NCI-H1436 (cell line): ENCODE measurements at regions not wholly inside any gene's neighbourhood (a gene's known extent, or its start where the extent isn't known, plus 50 kb on each side); places are given as distances from the start of the nearest gene placed in this dataset.
"Not testable (repeated sequence)": the region's sequence is repeated elsewhere in the genome, so short reads cannot be mapped to it uniquely, and the experiment has no call there.

Experiments
- DNase-seq: peaks from one replicate; lab custom pipeline; 2025; lab: John Stamatoyannopoulos, UW

GRCh38 chr4:188737251-188738002 is 598.2 kb downstream of the TRIML1 start:
- DNase-seq, result no peak

GRCh38 chr4:188738290-188738689 is 599.0 kb downstream of the TRIML1 start:
- not testable (repeated sequence) for DNase-seq

GRCh38 chr4:188740172-188740571 is 600.9 kb downstream of the TRIML1 start:
- DNase-seq, result not testable (repeated sequence)

- DNase-seq, result not testable (repeated sequence)
Observed at GRCh38 chr4:188740791-188741190, 601.5 kb downstream of the TRIML1 start.

- DNase-seq, result no peak
Observed at GRCh38 chr4:188754372-188755002, 615.2 kb downstream of the TRIML1 start.

GRCh38 chr4:188767496-188767895 is 628.3 kb downstream of the TRIML1 start:
- no peak for DNase-seq

- no peak for DNase-seq
Observed at GRCh38 chr4:188778905-188779304, 639.7 kb downstream of the TRIML1 start.

- no peak for DNase-seq
Observed at GRCh38 chr4:188779581-188779980, 640.3 kb downstream of the TRIML1 start.

- no peak for DNase-seq
Observed at GRCh38 chr4:188780028-188780427, 640.8 kb downstream of the TRIML1 start.

- DNase-seq, result no peak
Observed at GRCh38 chr4:188780686-188781085, 641.4 kb downstream of the TRIML1 start.

- DNase-seq, result no peak
Observed at GRCh38 chr4:188781655-188782054, 642.4 kb downstream of the TRIML1 start.

GRCh38 chr4:188783175-188783574 is 643.9 kb downstream of the TRIML1 start:
- DNase-seq, result no peak

GRCh38 chr4:188783606-188784160 is 644.4 kb downstream of the TRIML1 start:
- DNase-seq, result no peak

- not testable (repeated sequence) for DNase-seq
Observed at GRCh38 chr4:188796600-188796999, 657.4 kb downstream of the TRIML1 start.

GRCh38 chr4:188797011-188797410 is 657.8 kb downstream of the TRIML1 start:
- not testable (repeated sequence) for DNase-seq

GRCh38 chr4:188804861-188805260 is 665.6 kb downstream of the TRIML1 start:
- no peak for DNase-seq

- DNase-seq, result no peak
Observed at GRCh38 chr4:188811121-188811520, 671.9 kb downstream of the TRIML1 start.

- DNase-seq, result no peak
Observed at GRCh38 chr4:188812644-188813043, 673.4 kb downstream of the TRIML1 start.

- no peak for DNase-seq
Observed at GRCh38 chr4:188818300-188818699, 679.1 kb downstream of the TRIML1 start.

- DNase-seq, result no peak
Observed at GRCh38 chr4:188819233-188819632, 680.0 kb downstream of the TRIML1 start.

GRCh38 chr4:188821500-188821899 is 682.3 kb downstream of the TRIML1 start:
- DNase-seq, result no peak

GRCh38 chr4:188822698-188823097 is 683.5 kb downstream of the TRIML1 start:
- DNase-seq, result no peak

GRCh38 chr4:188824553-188824952 is 685.3 kb downstream of the TRIML1 start:
- DNase-seq, result no peak
